Stimulated activated CD4-positive, alpha-beta T cell treated with anti-CD3 and anti-CD28 coated beads, Interleukin-1b, Interleukin-23, amount 100 ng/mL, for 4 hours (primary cell): ENCODE measurements at regions not wholly inside any gene's neighbourhood (a gene's known extent, or its start where the extent isn't known, plus 50 kb on each side); places are given as distances from the start of the nearest gene placed in this dataset.
"Not testable (repeated sequence)": the region's sequence is repeated elsewhere in the genome, so short reads cannot be mapped to it uniquely, and the experiment has no call there.

Experiments used
- DNase-seq, 2 donors: peaks; one replicate each; pipeline ENCODE4 v3.0.0-alpha.2; 2020; ENCODE audit warnings: low read depth in 2 of 2

- no peak for DNase-seq
Observed at GRCh38 chr17:71192039-71192555, 928.7 kb upstream of the SOX9 start.

- no peak for DNase-seq
Observed at GRCh38 chr17:71192848-71193247, 928.0 kb upstream of the SOX9 start.

- DNase-seq: no peak
Observed at GRCh38 chr17:71200597-71200996, 920.2 kb upstream of the SOX9 start.

- no peak for DNase-seq
Observed at GRCh38 chr17:71201639-71202038, 919.2 kb upstream of the SOX9 start.

- DNase-seq: no peak
Observed at GRCh38 chr17:71202449-71202848, 918.4 kb upstream of the SOX9 start.

- no peak for DNase-seq
Observed at GRCh38 chr17:71203953-71204352, 916.9 kb upstream of the SOX9 start.

GRCh38 chr17:71205951-71206350 is 914.9 kb upstream of the SOX9 start:
- not testable (repeated sequence) for DNase-seq

GRCh38 chr17:71208111-71208704 is 912.6 kb upstream of the SOX9 start:
- no peak for DNase-seq

GRCh38 chr17:71213936-71214335 is 906.9 kb upstream of the SOX9 start:
- DNase-seq: no peak

- DNase-seq: no peak
Observed at GRCh38 chr17:71217769-71218168, 903.1 kb upstream of the SOX9 start.

- no peak for DNase-seq
Observed at GRCh38 chr17:71224824-71225575, 895.8 kb upstream of the SOX9 start.

GRCh38 chr17:71227841-71228240 is 893.0 kb upstream of the SOX9 start:
- DNase-seq: no peak

- no peak for DNase-seq
Observed at GRCh38 chr17:71229070-71229469, 891.8 kb upstream of the SOX9 start.

- no peak for DNase-seq
Observed at GRCh38 chr17:71232801-71233559, 887.8 kb upstream of the SOX9 start.

GRCh38 chr17:71234349-71234748 is 886.5 kb upstream of the SOX9 start:
- DNase-seq: no peak

GRCh38 chr17:71237903-71238538 is 882.8 kb upstream of the SOX9 start:
- DNase-seq: no peak

GRCh38 chr17:71247441-71248015 is 873.3 kb upstream of the SOX9 start:
- no peak for DNase-seq

GRCh38 chr17:71251276-71251675 is 869.5 kb upstream of the SOX9 start:
- no peak for DNase-seq

- DNase-seq: no peak
Observed at GRCh38 chr17:71251951-71252350, 868.9 kb upstream of the SOX9 start.

- no peak for DNase-seq
Observed at GRCh38 chr17:71252436-71252835, 868.4 kb upstream of the SOX9 start.

GRCh38 chr17:71257096-71257495 is 863.7 kb upstream of the SOX9 start:
- no peak for DNase-seq
